ENCODE measurements at regions not wholly inside any gene's neighbourhood (a gene's known extent, or its start where the extent isn't known, plus 50 kb on each side); places are given as distances from the start of the nearest gene placed in this dataset.
"Not testable (repeated sequence)": the region's sequence is repeated elsewhere in the genome, so short reads cannot be mapped to it uniquely, and the experiment has no call there.

GRCh38 chr3:73228959-73229358 is 167.5 kb downstream of the EBLN2 start:
- no peak for DNase-seq (ENCODE audit: low read depth)

DNA sequence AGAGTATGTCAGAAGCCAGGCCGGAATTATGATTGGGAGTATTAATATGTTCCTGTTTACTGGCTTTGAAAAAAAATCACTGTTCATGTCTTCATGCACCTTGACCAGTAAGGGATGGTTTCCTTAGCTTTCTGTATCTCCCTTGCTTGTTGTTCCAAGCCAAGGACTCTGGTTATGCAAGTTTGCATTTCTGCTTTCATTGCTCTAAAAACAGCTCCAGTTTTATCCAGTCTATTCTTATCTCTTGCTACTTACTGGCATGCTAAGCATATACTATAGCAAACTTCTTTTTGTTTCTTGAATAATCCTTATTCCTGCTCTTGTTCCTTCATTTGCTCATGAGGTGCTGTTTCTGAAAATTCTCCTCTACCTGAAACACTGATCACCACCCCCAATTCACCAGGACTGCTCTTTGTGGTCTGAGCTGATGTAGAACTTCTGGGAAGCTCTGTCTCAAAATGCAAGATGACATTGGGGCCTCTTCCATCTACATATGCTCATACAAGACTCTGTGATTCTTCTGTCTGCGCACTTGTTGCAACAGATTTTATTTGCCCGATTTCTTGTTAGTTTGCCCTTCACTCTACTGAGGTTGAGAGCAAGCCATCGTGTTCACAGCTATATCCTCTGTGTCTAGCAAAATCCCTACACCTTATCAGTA is 173.0 kb downstream of the EBLN2 start:
- no peak for DNase-seq (ENCODE audit: low read depth)

- no peak for DNase-seq (ENCODE audit: low read depth)
Measured at GRCh38 chr3:73235768-73236167, 174.3 kb downstream of the EBLN2 start.

DNA sequence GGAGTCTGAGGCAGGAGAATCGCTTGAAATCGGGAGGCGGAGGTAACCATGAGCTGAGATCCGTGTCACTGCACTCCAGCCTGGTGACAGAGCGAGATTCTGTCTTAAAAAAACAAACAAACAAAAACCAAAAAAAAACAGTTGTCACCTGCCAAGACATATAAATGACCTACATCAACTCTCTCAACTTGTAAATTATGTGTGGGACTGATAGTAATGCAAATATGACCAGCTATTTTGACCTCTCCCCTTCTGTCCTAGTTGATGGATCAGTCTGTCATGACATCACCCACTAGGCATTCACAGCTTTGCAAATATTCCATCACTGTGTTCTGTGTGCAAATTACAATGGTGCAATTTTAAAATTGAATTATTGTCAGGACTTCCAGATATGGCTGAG is 175.4 kb downstream of the EBLN2 start:
- no peak for DNase-seq (ENCODE audit: low read depth)

DNA sequence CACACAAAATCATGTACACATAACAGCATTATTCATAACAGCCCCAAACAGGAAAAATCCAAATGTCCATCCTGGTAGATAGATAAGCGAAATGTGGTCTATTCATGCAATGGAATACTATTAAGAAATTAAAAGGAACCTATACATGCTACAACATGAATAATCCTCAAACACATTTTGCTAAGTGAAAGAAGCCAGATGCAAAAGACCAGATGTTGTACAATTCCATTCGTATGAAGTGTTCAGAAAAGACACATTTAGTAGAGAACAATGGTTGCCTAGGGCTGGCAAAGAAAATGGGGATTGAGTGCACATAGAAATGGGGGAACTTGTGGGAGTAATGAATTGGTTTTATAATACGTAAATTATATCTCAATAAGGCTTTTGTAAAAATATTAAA is 182.3 kb downstream of the EBLN2 start:
- no peak for DNase-seq (ENCODE audit: low read depth)

GRCh38 chr3:73245459-73245858 is 184.0 kb downstream of the EBLN2 start:
- no peak for DNase-seq (ENCODE audit: low read depth)

- no peak for DNase-seq (ENCODE audit: low read depth)
Measured at GRCh38 chr3:73249047-73249446, 187.6 kb downstream of the EBLN2 start.

DNA sequence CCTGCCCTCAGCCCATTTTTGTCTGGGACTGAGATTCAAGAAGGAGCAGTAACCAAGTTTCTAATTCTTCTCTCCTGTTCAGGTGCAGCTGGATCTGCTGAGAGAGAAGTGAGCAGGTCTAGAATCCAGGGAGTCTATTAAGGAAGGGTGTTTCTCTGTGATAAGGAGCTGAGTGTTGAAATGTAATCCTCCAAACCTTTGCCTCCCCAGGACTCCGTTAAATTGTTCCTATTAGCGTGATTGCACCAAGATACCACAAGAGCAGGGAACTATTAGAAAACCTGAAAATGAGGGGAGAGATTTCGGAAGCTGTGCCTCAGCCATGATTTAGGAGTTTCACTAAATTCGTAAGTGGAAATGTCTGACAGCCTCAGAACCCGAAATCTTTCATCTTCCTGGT is 192.6 kb downstream of the EBLN2 start:
- DNase-seq (ENCODE audit: low read depth) = no peak

DNA sequence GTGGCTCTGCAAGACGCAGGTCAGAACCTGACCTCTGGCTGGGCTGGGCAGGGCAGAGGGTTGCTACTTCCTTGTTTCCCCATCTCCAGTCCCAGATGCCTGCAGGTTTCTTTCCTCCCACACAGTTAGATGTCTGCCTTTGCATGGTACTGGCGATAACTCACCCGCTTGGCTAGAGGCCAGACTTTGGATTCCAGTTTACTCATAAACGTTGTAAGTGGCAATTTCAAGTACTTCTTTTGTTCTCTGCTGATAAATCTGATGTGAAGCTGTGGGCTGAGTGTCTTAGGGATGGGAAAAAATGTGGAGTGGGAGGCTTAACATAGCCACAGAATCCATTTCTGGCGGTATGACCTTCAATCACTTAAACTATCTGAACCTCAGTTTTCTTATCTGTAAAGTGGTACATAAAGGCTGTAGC is 194.2 kb downstream of the EBLN2 start:
- peak; percentile 42 for DNase-seq (ENCODE audit: low read depth)

DNA sequence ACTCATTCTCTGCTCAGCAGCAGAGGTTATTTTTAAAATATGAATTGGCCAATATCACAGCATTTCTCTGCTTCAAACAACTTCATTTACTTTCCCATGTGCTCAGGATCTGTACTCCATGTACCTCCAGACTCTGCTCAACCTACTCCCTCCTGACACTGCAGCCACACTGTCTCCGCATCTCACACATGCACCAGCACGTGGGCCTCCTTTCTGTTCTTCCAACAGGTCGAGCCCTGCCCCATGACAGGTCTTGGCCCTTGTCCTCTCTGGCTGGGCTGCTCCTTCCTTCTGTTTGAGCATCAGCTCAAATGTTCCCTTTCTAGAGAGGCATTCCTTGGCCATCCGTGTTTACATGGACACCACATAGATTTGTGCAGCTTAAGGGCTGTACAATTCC is 195.7 kb downstream of the EBLN2 start:
- no peak for DNase-seq (ENCODE audit: low read depth)

- DNase-seq (ENCODE audit: low read depth) = no peak
Measured at GRCh38 chr3:73258057-73258456, 196.6 kb downstream of the EBLN2 start.

- no peak for DNase-seq (ENCODE audit: low read depth)
Measured at GRCh38 chr3:73259291-73259690, 197.8 kb downstream of the EBLN2 start.

- no peak for DNase-seq (ENCODE audit: low read depth)
Measured at GRCh38 chr3:73259856-73260255, 198.4 kb downstream of the EBLN2 start.

GRCh38 chr3:73266558-73266957 is 205.1 kb downstream of the EBLN2 start:
- not testable (repeated sequence) for DNase-seq (ENCODE audit: low read depth)

- not testable (repeated sequence) for DNase-seq (ENCODE audit: low read depth)
Measured at GRCh38 chr3:73269126-73269525, 207.7 kb downstream of the EBLN2 start.

DNA sequence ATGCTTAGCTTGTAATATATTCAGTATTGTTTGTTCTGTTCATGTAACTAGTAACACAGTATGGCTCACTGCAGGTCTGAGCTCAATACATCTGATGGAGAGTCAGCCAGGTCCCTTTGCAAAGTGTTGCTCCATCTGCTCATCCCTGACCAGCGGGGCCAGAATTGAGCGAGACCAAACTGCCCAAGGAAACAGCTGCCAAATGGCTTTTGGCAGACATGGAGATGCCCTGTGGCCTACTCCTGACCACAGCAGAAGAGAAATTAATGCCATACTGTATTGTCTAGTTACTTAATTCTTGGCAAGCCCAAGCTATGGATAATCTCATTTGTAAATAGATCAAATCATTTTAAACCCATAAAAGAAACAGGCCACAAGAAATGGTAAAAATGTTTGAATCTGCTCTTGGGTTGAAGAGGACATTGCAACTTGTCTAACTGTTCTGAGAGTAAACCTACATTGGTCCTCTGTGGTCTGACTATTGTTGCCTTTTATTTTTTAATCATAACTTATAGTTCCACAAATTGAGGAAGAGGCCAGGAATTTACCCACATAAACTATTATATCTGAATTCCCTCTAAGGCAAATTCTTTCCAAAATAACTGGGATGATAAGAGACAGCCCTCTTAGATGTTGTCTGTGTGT is 209.5 kb downstream of the EBLN2 start:
- DNase-seq (ENCODE audit: low read depth) = no peak

- DNase-seq (ENCODE audit: low read depth) = no peak
Measured at GRCh38 chr3:73273341-73273740, 211.9 kb downstream of the EBLN2 start.

DNA sequence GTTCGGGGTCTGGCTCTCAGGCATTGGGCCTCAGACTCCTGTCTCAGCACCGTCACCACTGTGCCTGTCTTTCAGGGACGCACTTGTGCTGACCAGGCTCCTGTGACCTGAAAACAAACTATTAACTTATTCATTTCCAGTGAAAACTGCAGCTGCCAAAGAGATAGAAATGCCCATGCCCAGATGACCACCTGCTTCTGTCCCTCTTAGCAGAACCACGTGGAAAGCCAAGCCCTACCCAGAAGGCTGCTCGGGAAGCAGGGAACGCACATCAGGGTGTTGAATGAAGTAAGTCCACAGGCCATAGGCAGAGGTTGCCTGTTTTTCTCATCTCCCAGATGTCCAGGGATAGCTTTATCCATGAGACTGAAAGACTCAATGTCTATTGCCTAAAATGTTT is 219.3 kb downstream of the EBLN2 start:
- DNase-seq (ENCODE audit: low read depth) = no peak

- no peak for DNase-seq (ENCODE audit: low read depth)
Measured at GRCh38 chr3:73284472-73284871, 223.0 kb downstream of the EBLN2 start.

DNA sequence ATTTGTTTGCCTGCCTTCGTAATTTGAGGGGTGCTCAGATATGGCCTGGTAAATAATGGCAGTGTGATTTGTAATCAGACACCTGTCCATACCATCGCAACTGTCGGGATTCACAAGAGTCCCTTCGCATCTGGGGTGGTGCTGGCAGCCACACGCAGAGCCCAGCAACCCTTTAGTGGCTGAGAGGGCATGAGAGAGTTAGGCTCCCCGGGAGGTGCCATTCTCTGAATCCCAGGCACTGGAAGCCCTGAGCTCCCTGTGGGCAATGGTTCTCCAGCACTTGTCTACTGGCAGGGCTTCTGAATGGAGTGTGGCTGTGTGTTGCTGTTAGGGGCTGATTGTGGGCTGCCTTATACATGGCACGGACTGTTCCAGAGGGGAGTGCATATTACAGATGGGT is 230.1 kb downstream of the EBLN2 start:
- DNase-seq (ENCODE audit: low read depth) = no peak

DNA sequence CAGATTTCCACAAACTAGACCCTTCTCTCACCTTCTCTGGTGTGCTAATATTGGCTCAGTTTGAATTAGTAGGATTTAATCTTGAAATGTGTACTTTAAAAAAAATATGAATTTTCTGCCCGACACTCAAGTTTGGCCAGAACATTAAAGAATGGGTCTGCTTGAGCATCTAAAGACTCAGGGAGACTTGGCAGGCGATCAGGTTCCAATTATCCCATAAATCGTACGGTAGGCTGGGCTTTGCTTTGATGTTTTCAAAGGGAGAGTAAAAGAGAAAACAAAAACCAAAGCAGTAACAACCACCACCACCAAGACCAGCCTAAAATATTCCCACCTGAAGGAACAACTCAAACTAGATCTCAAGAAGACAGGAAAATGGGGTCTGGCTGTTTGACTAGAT is 230.8 kb downstream of the EBLN2 start:
- no peak for DNase-seq (ENCODE audit: low read depth)

DNA sequence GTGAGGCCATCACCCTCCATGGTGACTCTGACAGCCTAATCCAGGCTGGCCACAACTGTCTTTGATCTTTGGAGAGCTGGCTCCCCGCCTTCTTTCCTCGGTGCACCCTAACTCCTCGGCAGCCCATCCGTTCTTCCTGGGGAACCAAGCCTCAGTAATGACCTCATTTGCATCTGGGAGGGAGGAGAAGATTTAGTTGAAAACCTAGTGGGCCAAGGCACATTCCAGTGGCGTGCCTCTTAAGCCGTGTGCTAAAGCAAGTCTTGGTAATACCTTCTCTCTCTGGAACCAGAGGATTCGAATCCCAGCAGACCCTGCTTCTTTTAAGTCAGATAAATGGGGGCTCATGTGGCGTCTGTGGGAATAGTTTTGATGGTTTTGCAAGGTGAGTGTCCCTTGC is 233.1 kb downstream of the EBLN2 start:
- no peak for DNase-seq (ENCODE audit: low read depth)

DNA sequence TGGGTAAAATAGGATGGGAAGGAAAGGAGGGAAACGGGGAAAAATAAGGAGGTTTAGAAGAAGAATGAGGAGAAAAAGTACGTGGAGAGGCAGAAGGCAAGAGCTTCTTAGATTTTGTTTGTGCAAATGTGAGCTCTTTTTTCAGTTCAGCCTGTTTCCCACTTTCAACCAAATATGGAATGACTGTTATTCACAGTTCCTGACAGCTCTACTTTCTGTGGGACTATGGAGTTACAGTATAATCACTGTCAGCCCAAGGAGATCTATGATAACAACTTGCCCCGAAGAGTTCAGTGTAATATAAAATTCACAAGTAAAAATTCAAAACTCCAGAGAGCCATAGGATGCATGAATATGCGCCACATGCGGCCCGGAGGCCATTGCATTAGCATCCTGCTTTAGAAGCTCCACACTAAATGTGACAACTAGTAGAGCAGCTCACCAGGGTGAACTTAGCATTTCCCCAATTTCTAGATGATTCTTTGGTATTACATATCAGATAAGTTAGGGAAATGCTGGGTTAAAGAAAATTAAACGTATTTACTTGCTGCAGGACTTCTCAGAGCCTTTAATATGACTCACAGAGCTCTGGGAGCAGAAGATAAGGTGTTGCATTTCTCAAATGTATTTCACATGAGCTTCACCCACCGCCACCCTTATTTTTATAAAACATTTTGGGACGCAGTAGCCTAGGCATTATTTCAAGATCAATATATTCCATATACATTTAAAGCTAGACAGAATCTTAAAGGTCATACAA is 234.6 kb downstream of the EBLN2 start:
- DNase-seq (ENCODE audit: low read depth) = no peak
